ENCODE measurements at regions not wholly inside any gene's neighbourhood (a gene's known extent, or its start where the extent isn't known, plus 50 kb on each side); places are given as distances from the start of the nearest gene placed in this dataset.

- TF ChIP-seq POLR2AphosphoS5 (IDR thresholded peaks at IDR 0.05; ENCODE audit: low read depth, low read length), result no peak
- TF ChIP-seq EGR1 (IDR thresholded peaks at IDR 0.05; ENCODE audit: low read depth), result no peak
- TF ChIP-seq EZH2 (IDR thresholded peaks at IDR 0.05), result no peak
These were observed 191.9 kb downstream of the C7orf25 start for GRCh38 chr7:42720012-42720411.
